Uterus (tissue), 2 donors: ENCODE measurements at regions not wholly inside any gene's neighbourhood (a gene's known extent, or its start where the extent isn't known, plus 50 kb on each side); places are given as distances from the start of the nearest gene placed in this dataset.

Experiments used
- POLR2A ChIP-seq, 2 donors: fragments of 450-650 bp; IDR thresholded peaks; one replicate each; pipeline ENCODE4 v1.6.1; 2016; ENCODE audit warnings: antibody characterized with exemption in 2 of 2, mild to moderate bottlenecking in 1 of 2, moderate library complexity in 1 of 2
- TF ChIP-seq, protein P1 (sequence below), 4 experiments: fragments of 200-600 bp in 2 of 4; fragments of 450-650 bp in 2 of 4; sonication (generic) in 2 of 4; IDR thresholded peaks; one replicate each; pipeline ENCODE4 v1.5.1; 2016 to 2019; ENCODE audit warnings: antibody characterized with exemption in 4 of 4, mild to moderate bottlenecking in 2 of 4, moderate library complexity in 1 of 4

GRCh38 chr10:31657434-31657872 is 271.2 kb downstream of the ARHGAP12 start:
- TF ChIP-seq POLR2A (IDR thresholded peaks at IDR 0.05), result no peak
- TF ChIP-seq, protein P1, sequence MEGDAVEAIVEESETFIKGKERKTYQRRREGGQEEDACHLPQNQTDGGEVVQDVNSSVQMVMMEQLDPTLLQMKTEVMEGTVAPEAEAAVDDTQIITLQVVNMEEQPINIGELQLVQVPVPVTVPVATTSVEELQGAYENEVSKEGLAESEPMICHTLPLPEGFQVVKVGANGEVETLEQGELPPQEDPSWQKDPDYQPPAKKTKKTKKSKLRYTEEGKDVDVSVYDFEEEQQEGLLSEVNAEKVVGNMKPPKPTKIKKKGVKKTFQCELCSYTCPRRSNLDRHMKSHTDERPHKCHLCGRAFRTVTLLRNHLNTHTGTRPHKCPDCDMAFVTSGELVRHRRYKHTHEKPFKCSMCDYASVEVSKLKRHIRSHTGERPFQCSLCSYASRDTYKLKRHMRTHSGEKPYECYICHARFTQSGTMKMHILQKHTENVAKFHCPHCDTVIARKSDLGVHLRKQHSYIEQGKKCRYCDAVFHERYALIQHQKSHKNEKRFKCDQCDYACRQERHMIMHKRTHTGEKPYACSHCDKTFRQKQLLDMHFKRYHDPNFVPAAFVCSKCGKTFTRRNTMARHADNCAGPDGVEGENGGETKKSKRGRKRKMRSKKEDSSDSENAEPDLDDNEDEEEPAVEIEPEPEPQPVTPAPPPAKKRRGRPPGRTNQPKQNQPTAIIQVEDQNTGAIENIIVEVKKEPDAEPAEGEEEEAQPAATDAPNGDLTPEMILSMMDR (IDR thresholded peaks at IDR 0.05), result no peak
